ENCODE measurements at regions not wholly inside any gene's neighbourhood (a gene's known extent, or its start where the extent isn't known, plus 50 kb on each side); places are given as distances from the start of the nearest gene placed in this dataset.

GRCh38 chr6:23964865-23965264 is 161.2 kb upstream of the NRSN1 start:
- TF ChIP-seq CTCF (IDR thresholded peaks at IDR 0.05) (no peak), POLR2A (IDR thresholded peaks at IDR 0.05) (no peak)
